PC-9 (cell line): ENCODE measurements at regions not wholly inside any gene's neighbourhood (a gene's known extent, or its start where the extent isn't known, plus 50 kb on each side); places are given as distances from the start of the nearest gene placed in this dataset.

Experiments used
- EZH2 ChIP-seq: fragments of 200-600 bp; sonication (generic); IDR thresholded peaks from 2 replicates; pipeline ENCODE4 v1.8.0; 2017; ENCODE audit warnings: antibody characterized with exemption, low read depth
- TF ChIP-seq, protein P1 (sequence below): fragments of 200-600 bp; sonication (generic); conservative IDR thresholded peaks from 2 replicates; pipeline ENCODE4 v1.6.1; 2017; ENCODE audit warnings: mixed run types, antibody characterized with exemption, mild to moderate bottlenecking, moderate library complexity

DNA sequence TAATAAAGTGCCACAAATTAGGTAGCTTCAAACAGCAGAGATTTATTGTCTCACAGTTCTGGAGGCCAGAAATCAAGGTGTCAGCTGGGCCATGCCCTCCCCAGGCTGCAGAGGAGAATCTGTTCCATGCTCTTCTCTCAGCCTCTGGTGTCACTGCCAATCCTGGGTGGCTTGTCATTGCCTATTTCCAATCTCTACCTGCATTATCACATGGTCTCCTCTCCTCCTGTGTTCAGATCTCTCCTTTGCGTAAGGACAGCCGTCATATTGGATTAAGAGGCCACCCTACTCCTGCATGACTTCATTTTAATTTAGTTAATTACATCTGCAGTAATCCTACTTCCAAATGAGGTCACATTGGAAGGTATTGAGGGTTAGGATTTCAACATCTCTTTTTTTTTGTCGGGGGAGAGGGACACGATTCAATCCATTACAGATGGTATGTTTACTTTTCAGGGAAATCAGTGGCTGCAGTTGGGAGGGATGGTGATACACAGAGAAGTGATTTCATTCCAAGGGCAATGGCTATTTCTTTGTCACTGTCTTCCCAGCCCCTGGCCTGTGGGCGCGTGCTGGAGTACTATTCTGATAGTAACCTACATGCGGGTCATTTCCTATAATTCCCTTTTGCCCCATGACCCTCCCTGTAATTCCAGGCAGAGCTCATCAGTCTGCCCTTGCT, 169.4 kb downstream of the MINAR1 start:
- TF ChIP-seq, protein P1, sequence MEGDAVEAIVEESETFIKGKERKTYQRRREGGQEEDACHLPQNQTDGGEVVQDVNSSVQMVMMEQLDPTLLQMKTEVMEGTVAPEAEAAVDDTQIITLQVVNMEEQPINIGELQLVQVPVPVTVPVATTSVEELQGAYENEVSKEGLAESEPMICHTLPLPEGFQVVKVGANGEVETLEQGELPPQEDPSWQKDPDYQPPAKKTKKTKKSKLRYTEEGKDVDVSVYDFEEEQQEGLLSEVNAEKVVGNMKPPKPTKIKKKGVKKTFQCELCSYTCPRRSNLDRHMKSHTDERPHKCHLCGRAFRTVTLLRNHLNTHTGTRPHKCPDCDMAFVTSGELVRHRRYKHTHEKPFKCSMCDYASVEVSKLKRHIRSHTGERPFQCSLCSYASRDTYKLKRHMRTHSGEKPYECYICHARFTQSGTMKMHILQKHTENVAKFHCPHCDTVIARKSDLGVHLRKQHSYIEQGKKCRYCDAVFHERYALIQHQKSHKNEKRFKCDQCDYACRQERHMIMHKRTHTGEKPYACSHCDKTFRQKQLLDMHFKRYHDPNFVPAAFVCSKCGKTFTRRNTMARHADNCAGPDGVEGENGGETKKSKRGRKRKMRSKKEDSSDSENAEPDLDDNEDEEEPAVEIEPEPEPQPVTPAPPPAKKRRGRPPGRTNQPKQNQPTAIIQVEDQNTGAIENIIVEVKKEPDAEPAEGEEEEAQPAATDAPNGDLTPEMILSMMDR = no peak
- no peak for TF ChIP-seq EZH2
